ENCODE measurements at regions not wholly inside any gene's neighbourhood (a gene's known extent, or its start where the extent isn't known, plus 50 kb on each side); places are given as distances from the start of the nearest gene placed in this dataset.
"Not testable (repeated sequence)": the region's sequence is repeated elsewhere in the genome, so short reads cannot be mapped to it uniquely, and the experiment has no call there.

DNA sequence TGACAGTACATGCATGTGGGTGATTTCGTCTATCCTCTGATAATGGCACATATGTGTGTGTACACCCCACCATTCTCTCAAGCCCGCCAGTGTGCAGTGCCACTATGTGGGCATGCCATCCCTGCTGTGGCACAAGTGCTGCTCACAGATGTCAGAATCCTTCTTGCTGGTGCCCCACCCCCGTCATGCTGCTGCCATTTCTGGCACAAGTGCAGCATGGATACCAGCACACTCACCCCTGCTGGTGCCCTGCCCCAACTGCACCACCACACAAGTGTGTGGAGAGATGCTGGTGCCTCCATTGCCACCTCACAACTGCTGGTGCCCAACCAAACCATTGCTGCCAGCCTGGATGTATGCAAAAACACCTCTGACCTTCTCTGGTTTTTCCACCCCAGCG is 1133.8 kb downstream of the TECRL start:
- no peaks in the 10 kb centered on the region for H3K27me3 Mint-ChIP-seq
- no peak overlapping the region for H3K4me3 Mint-ChIP-seq
- H3K27ac Mint-ChIP-seq = peak overlapping the region in 1 of 6 donors; percentile 38
- H3K9me3 Mint-ChIP-seq = peaks cover 0 to 8% (median 5%) of the 10 kb centered on the region in 7 donors
- DNase-seq (no peak), ATAC-seq (ENCODE audit: low read depth in 2 of 2) (no peak)
- H3K36me3 Mint-ChIP-seq = no peaks in the 10 kb centered on the region
- no peaks in the 10 kb centered on the region for H3K4me1 Mint-ChIP-seq

DNA sequence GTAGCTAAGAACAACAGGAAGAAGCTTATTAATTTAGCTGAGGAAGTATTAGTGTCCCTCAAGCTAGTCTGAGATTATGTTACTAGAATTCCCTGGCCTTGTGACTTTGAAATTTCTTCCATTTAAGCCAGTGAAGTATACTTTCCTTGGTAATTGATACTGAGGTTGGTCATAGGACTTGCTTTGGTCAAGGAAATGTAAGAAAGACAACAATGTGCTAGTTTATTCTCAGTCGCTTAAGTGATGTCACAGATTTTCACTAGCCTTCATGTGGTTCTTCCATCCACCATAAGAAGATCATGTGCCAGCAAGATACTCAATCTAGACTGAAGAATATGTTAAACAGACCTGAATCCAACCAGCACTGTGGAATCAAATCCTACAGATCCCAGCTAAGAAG is 1140.1 kb downstream of the TECRL start:
- no peaks in the 10 kb centered on the region for H3K4me1 Mint-ChIP-seq
- ATAC-seq (ENCODE audit: low read depth in 2 of 2) = no peak
- no peaks in the 10 kb centered on the region for H3K27me3 Mint-ChIP-seq

DNA sequence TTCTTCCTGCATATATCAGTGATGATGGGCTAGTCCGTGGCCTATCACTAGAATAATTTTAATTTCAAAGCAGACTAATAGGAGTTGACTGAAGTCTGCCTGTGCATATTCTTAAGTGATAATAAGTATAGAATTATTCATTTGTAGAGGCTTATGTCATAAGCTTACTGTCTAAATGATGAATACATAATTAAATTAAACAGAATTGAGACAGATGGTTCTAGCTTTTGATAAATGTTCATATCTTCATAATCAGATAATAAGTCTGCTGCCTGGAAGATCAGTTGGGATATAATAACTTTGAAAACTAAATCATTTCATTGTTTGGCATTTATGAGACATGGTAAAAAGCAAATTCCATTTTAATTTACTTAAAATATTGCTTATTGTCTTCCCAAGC is 1175.6 kb downstream of the TECRL start:
- DNase-seq (no peak), ATAC-seq (ENCODE audit: low read depth in 2 of 2) (no peak)
- Mint-ChIP-seq H3K27me3 (no peaks in the 10 kb centered on the region), H3K9me3 (peaks cover 0 to 9% (median 2%) of the 10 kb centered on the region in 7 donors), H3K27ac (no peak overlapping the region), H3K4me1 (no peaks in the 10 kb centered on the region), H3K36me3 (no peaks in the 10 kb centered on the region), H3K4me3 (no peak overlapping the region)

More for the DNA sequence above, 1140.1 kb downstream of the TECRL start:
- no peak for DNase-seq
- Mint-ChIP-seq H3K9me3 (peaks cover 0 to 18% (median 7%) of the 10 kb centered on the region in 7 donors), H3K4me3 (no peak overlapping the region), H3K36me3 (no peaks in the 10 kb centered on the region), H3K27ac (no peak overlapping the region)

DNA sequence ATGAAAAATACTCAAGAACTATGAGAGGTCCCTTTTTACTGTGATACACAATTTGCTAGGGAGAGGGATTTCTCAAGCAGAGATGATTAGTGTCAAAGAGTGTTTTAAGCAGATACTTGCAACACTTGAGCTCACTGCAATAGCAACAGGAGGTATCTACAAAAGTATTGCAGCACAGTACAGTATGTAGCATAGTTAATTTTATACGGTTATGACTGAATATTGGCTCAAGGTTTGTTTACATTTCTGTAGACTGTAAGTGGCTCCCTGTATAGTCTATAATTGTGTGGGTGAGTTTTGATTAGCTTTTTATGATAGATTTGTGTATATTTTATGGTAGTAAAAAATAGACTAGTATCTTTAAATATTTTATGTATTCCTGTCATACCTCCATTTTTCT is 1177.2 kb downstream of the TECRL start:
- H3K27me3 Mint-ChIP-seq = no peaks in the 10 kb centered on the region
- H3K36me3 Mint-ChIP-seq = no peaks in the 10 kb centered on the region
- no peak for DNase-seq
- H3K4me3 Mint-ChIP-seq = no peak overlapping the region
- ATAC-seq (ENCODE audit: low read depth in 2 of 2) = no peak
- H3K9me3 Mint-ChIP-seq = peaks cover 0 to 12% (median 3%) of the 10 kb centered on the region in 7 donors
- no peak overlapping the region for H3K27ac Mint-ChIP-seq
- H3K4me1 Mint-ChIP-seq = no peaks in the 10 kb centered on the region

DNA sequence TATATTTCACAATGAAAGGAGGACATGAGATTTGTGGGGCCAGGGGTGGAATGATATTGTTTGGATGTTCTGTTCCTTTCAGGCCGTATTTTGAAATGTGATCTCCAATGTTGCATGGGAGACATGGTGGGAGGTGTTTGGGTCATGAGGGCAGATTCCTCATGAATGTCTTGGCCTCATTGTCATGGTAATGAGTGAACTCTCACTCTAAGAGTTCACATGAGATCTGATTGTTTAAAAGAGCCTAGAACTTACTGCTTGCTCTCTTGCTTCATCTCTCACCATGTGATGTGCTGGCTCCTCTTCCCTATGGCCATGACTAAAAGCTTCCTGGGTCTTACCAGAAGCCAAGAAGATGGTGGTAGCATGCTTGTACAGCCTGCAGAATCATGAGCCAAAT is 1183.0 kb downstream of the TECRL start:
- no peaks in the 10 kb centered on the region for H3K36me3 Mint-ChIP-seq
- H3K27me3 Mint-ChIP-seq = no peaks in the 10 kb centered on the region
- H3K9me3 Mint-ChIP-seq = peaks cover 0 to 9% (median 7%) of the 10 kb centered on the region in 7 donors
- no peaks in the 10 kb centered on the region for H3K4me1 Mint-ChIP-seq
- DNase-seq (no peak), ATAC-seq (ENCODE audit: low read depth in 2 of 2) (no peak)
- no peak overlapping the region for H3K27ac Mint-ChIP-seq
- no peak overlapping the region for H3K4me3 Mint-ChIP-seq

DNA sequence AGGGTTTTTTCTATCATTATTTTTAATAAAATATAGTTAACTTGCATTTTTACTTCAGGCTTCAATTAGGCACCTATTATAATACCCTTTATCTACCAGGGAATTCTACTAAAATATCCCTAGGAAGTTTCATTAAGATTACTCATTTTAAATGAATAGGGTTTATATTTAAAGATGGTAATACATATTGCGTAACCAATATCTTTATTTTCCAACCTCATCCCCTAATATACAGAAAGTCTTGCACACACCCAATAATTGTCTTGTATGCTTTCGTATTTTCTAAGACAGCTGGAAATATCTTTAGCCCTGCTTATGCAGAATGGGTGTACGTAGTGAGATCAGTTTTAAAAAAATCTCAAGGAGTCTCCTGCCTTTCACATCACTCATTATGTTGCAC is 1186.8 kb downstream of the TECRL start:
- no peak for ATAC-seq (ENCODE audit: low read depth in 2 of 2)
- DNase-seq = no peak
- Mint-ChIP-seq H3K4me3 (no peak overlapping the region), H3K4me1 (no peaks in the 10 kb centered on the region), H3K27ac (no peak overlapping the region), H3K27me3 (no peaks in the 10 kb centered on the region), H3K36me3 (no peaks in the 10 kb centered on the region), H3K9me3 (peaks cover 2 to 15% (median 9%) of the 10 kb centered on the region in 7 donors)

DNA sequence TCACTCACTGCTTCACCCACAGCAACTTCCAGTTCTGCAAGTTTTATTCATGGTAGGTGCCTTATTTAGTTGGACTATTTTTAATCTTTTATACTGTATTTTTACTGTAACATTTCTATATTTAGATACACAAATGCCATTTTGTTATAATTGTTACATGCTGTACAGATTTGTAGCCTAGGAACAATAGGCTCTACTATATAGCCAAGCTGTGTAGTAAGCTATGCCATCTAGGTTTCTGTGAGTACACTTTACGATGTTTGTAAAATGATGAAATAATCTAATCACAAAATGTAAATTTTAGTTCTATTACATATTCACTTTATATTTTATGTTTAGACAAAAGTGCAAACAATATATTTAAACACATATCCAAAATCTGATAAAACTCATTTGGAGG is 1187.8 kb downstream of the TECRL start:
- no peak overlapping the region for H3K27ac Mint-ChIP-seq
- no peaks in the 10 kb centered on the region for H3K36me3 Mint-ChIP-seq
- DNase-seq (no peak), ATAC-seq (ENCODE audit: low read depth in 2 of 2) (no peak)
- no peaks in the 10 kb centered on the region for H3K4me1 Mint-ChIP-seq
- no peak overlapping the region for H3K4me3 Mint-ChIP-seq
- no peaks in the 10 kb centered on the region for H3K27me3 Mint-ChIP-seq
- H3K9me3 Mint-ChIP-seq = peaks cover 4 to 20% (median 9%) of the 10 kb centered on the region in 7 donors

DNA sequence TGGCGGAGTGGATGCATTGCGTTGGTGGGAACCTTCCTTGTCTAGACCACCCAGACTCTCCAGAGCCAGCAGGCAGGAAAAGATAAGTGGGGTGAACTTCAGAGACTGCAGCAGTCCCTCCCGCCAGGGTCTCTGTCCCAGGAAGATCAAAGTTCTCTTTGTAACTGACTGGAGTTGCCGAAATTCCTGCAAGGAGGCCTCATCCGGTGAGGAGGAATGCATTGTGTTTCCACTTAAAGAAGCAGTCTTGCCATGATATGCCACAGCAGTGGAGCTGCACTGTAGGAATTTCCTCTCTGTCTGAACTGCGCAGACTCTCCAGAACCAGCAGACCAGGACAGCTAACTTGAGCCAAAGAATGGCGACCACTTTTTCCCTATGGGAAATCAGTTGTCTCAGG is 1190.4 kb downstream of the TECRL start:
- Mint-ChIP-seq H3K9me3 (peaks cover 4 to 34% (median 15%) of the 10 kb centered on the region in 7 donors), H3K27ac (no peak overlapping the region), H3K36me3 (no peaks in the 10 kb centered on the region), H3K27me3 (no peaks in the 10 kb centered on the region), H3K4me3 (no peak overlapping the region), H3K4me1 (no peaks in the 10 kb centered on the region)
- DNase-seq = no peak
- ATAC-seq (ENCODE audit: low read depth in 2 of 2) = no peak

DNA sequence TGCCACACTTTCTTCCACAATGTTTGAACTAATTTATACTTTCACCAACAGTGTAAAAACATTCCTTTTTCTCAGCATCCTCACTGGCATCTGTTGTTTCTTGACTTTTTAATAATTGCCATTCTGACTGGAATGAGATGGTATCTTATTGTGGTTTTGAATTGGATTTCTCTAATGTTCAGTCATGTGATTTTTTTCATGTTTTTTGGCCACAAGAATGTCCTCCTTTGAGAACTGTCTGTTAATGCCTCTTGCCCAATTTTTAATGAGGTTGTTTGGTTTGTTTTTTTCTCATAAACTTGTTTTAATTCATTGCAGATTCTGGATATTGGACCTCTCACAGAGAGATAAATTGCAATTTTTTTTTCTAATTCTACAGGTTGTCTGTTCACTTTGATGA is 1195.2 kb downstream of the TECRL start:
- H3K9me3 Mint-ChIP-seq = peaks cover 4 to 45% (median 16%) of the 10 kb centered on the region in 7 donors
- no peaks in the 10 kb centered on the region for H3K27me3 Mint-ChIP-seq
- no peak for DNase-seq
- H3K27ac Mint-ChIP-seq = no peak overlapping the region
- no peak for ATAC-seq (ENCODE audit: low read depth in 2 of 2)
- H3K36me3 Mint-ChIP-seq = no peaks in the 10 kb centered on the region
- no peaks in the 10 kb centered on the region for H3K4me1 Mint-ChIP-seq
- H3K4me3 Mint-ChIP-seq = no peak overlapping the region

DNA sequence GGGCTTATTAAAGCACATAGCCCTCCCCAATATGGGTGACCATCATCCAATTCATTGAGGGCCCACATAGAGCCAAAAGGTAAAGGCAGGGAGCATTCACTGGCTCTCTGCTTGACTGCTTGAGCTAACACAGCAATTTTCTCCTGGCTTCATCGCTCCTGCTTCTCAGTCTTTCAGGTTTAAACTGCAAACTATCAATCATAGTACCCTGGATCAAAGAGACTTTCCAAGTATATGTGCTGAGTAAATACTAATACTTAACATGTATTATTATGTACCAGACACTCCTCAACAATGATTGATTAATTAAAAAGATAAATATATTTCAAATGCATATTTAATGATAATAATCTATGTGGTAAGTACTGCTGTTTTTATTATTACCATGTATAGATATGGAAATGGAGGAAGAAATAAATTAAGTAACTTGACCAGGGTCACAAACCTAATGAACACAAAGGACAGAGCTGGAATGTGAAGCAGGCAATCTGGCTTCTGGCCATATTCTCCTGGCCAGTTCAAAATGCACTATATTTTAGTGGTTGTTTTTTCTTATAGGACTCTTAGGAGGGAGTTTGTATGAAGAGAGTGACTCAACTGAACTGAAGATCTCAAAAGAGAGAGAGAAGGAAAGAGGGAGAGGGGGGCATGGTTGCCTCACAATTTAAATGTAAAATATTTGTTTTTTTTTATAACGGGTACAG is 1197.3 kb downstream of the TECRL start:
- Mint-ChIP-seq H3K36me3 (no peaks in the 10 kb centered on the region), H3K27me3 (no peaks in the 10 kb centered on the region), H3K9me3 (peaks cover 4 to 40% (median 17%) of the 10 kb centered on the region in 7 donors), H3K4me1 (no peaks in the 10 kb centered on the region), H3K27ac (no peak overlapping the region), H3K4me3 (no peak overlapping the region)
- no peak for ATAC-seq (ENCODE audit: low read depth in 2 of 2)
- no peak for DNase-seq

DNA sequence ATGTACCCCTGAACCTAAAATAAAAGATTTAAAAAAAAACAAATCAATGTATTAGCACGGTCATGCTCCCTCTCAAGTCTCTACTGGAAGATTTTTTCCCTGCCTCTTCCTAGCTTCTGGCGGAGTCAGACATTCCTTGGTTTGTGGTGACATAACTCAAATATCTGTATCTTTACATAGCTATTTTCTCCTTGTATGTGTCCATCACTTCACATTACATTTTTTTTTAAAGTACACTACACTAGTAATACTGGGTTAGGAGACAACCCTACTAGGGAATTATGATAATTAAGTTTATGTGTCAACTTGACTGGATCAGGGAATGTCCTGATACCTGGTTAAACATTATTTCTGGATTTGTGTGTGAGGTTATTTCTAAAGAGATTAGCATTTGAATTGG is 1197.9 kb downstream of the TECRL start:
- H3K36me3 Mint-ChIP-seq = no peaks in the 10 kb centered on the region
- H3K27me3 Mint-ChIP-seq = no peaks in the 10 kb centered on the region
- no peaks in the 10 kb centered on the region for H3K4me1 Mint-ChIP-seq
- H3K9me3 Mint-ChIP-seq = peaks cover 4 to 36% (median 14%) of the 10 kb centered on the region in 7 donors
- H3K4me3 Mint-ChIP-seq = no peak overlapping the region
- ATAC-seq (ENCODE audit: low read depth in 2 of 2) (no peak), DNase-seq (no peak)
- H3K27ac Mint-ChIP-seq = no peak overlapping the region

DNA sequence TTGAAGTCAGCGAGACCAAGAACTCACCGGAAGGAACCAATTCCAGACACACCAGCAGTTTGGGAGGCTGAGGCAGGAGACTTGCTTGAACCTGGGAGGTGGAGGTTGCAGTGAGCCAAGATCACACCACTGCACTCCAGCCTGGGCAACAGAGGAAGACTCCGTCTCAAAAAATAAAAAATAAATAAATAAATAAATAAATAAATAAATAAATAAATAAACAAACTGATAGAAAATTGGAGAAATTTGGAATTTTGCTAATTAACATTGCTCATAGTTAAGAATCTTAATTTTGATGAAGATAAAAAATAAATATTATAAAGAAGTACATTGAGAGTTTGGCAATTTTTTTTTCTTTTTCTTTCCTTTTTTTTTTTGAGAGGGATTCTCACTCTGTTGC is 1216.2 kb downstream of the TECRL start:
- not testable (repeated sequence) for DNase-seq; H3K27ac Mint-ChIP-seq; H3K36me3 Mint-ChIP-seq; H3K27me3 Mint-ChIP-seq; H3K4me3 Mint-ChIP-seq; H3K4me1 Mint-ChIP-seq; ATAC-seq (ENCODE audit: low read depth in 2 of 2)
- H3K9me3 Mint-ChIP-seq = peaks cover 2 to 18% (median 12%) of the 10 kb centered on the region in 7 donors

DNA sequence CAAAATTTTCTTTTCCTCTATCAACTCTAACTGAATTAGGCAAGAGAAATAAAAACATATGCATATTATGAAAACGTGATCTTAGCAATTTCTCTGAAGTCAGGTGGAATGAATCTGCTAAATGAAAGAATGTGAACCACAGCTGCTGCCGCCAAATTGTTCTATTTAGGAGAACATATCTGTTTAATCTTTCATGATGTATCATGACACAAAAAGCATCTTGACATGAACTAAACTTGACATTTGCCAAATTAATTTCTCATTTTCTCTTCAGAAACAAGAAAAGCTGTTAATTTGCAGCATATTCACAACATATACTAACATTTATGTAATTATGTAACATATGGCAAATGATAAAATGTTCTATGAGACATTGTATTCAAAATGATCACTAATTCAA is 1237.9 kb downstream of the TECRL start:
- no peak overlapping the region for H3K27ac Mint-ChIP-seq
- no peaks in the 10 kb centered on the region for H3K36me3 Mint-ChIP-seq
- ATAC-seq (ENCODE audit: low read depth in 2 of 2) (no peak), DNase-seq (no peak)
- peaks cover 0 to 13% (median 2%) of the 10 kb centered on the region in 7 donors for H3K9me3 Mint-ChIP-seq
- no peaks in the 10 kb centered on the region for H3K4me1 Mint-ChIP-seq
- no peaks in the 10 kb centered on the region for H3K27me3 Mint-ChIP-seq
- no peak overlapping the region for H3K4me3 Mint-ChIP-seq

DNA sequence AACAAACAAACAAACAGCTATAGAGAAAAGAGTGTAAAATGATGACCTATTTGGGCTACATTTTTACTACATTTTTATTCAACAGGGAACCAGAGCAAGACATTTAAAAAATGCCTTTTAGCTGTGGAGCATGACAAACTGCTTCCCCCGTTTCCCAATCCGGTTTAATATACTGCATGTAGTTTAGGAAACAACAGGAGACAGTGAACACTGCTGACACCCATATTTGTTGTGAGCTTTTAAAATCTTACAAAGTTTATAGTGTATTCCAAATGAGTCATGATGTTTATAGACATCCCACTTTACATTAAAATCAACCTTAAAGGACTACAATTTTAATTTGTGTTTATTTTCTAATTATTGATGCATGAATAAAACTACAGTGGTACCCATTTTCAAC is 1238.3 kb downstream of the TECRL start:
- Mint-ChIP-seq H3K4me1 (no peaks in the 10 kb centered on the region), H3K4me3 (no peak overlapping the region), H3K27ac (no peak overlapping the region), H3K9me3 (peaks cover 0 to 15% (median 2%) of the 10 kb centered on the region in 7 donors), H3K36me3 (no peaks in the 10 kb centered on the region), H3K27me3 (no peaks in the 10 kb centered on the region)
- ATAC-seq (ENCODE audit: low read depth in 2 of 2) (no peak), DNase-seq (no peak)

DNA sequence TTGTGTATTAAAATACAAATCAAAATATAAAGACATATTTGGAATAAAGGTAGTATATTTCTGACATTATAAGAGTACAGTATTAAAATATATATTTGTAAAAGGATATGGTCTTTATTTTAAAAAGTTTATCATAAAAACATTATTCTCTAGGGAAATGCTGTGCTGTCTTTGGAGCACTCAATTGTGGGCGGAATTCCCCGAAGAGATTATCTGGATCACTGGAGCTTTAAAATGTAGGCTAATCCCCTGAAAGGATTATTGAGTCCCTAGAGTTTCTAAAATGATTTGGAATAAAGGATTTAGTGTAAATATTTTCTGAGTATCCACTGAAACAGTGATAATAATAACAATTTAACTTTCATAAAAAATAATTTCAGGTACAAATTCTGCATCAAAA is 1239.4 kb downstream of the TECRL start:
- Mint-ChIP-seq H3K27ac (no peak overlapping the region), H3K4me3 (no peak overlapping the region), H3K9me3 (peaks cover 0 to 17% (median 2%) of the 10 kb centered on the region in 7 donors), H3K36me3 (no peaks in the 10 kb centered on the region), H3K4me1 (no peaks in the 10 kb centered on the region), H3K27me3 (no peaks in the 10 kb centered on the region)
- no peak for ATAC-seq (ENCODE audit: low read depth in 2 of 2)
- no peak for DNase-seq
